ENCODE measurements at regions not wholly inside any gene's neighbourhood (a gene's known extent, or its start where the extent isn't known, plus 50 kb on each side); places are given as distances from the start of the nearest gene placed in this dataset.
"Not testable (repeated sequence)": the region's sequence is repeated elsewhere in the genome, so short reads cannot be mapped to it uniquely, and the experiment has no call there.

DNA sequence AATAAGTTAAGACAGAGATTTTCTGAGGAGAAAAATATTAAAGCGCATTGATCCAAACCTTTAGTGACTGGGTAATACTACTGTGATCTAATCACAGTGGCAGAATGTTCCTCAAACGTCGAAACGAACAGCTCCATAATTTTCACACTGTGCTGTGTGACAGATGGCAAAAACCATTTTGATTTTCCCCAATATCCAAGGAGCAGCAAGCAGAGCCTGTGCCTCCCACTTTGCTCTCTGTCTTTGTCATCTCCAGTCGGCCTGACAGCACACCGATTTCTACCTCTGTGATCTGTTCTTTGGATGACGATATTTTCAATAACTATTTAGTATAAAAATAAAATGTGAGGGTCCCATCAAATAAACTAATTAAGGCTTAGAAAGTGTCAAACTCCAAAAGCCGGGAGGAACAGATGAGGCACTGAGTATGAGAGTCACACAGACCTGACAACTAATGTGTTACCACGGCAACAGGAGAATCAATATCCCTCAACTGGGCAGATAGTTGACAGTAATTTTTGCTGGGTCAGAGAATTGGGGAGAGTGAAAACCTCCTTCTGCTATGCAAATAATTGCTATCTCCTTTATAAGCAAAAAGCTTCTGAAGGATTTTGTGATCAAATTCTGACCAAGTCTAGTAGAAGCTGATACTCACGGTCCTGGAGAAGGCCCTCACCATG lies 489.1 kb upstream of the CFAP20DC start:
- no peak for DNase-seq

GRCh38 chr3:59535791-59536221 lies 486.0 kb upstream of the CFAP20DC start:
- no peak for DNase-seq

GRCh38 chr3:59531994-59532393 lies 482.2 kb upstream of the CFAP20DC start:
- DNase-seq = no peak

GRCh38 chr3:59531066-59531745 lies 481.4 kb upstream of the CFAP20DC start:
- DNase-seq = no peak

DNA sequence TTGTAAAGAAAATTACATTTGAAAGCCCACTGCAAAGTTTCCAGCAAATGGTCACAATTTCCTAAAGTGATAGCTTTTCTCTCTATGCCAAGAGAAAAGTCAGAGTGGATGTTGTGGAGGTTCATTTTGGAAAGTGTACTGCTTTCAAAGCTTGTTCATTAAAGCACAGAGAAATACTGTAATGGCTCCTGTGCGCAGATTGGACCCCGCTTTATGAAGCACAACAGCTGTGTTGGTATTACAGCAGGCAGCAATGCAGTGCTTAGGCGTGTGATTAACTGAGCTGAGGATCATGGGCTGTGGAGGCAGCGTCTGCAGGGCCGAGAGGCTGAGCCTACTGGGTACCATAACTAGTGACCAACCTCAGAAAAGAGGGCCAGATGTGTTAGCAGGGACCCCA lies 478.4 kb upstream of the CFAP20DC start:
- no peak for DNase-seq

- no peak for DNase-seq
These were observed 477.7 kb upstream of the CFAP20DC start for GRCh38 chr3:59527493-59527892.

GRCh38 chr3:59526999-59527398 lies 477.2 kb upstream of the CFAP20DC start:
- no peak for DNase-seq

- no peak for DNase-seq
These were observed 472.7 kb upstream of the CFAP20DC start for GRCh38 chr3:59522550-59522949.

- DNase-seq = no peak
These were observed 469.3 kb upstream of the CFAP20DC start for GRCh38 chr3:59519094-59519493.

DNA sequence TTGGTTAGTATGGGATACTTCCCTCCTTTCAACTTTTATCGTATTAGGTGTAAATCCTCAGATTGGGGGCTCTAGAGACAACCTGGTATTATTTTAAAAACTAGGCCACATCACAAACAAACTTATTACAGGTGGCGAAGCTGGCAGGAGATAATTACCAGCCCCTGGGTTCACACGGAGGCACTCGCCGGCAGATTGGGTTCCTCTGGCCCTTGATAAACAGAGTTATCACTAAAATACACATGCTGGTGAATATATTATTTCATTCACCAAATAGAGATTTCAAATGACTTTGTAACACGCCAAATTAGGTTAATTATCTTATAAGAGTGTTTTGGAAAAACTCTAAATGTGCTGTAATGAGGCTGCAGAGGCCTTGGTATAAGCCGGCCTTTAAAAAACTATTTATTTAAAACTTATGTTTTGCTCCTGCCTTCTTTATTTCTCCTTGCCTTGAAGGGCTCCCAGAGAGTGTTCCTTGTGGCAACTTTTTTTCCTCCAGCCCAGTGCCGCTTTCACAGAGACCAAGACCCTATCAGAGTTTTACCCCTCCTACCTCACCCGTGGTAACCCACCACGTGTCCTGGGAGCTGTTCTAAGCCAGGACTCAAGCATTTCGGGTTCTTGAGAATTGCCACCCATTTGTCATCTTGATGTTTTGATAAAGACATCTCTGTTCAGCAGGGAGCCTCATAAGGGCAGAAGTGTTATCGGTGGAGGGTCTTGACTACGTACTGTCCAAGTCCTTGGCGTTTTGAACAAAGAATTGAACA lies 468.6 kb upstream of the CFAP20DC start:
- no peak for DNase-seq

GRCh38 chr3:59517388-59517787 lies 467.6 kb upstream of the CFAP20DC start:
- no peak for DNase-seq

GRCh38 chr3:59515966-59516365 lies 466.1 kb upstream of the CFAP20DC start:
- no peak for DNase-seq

DNA sequence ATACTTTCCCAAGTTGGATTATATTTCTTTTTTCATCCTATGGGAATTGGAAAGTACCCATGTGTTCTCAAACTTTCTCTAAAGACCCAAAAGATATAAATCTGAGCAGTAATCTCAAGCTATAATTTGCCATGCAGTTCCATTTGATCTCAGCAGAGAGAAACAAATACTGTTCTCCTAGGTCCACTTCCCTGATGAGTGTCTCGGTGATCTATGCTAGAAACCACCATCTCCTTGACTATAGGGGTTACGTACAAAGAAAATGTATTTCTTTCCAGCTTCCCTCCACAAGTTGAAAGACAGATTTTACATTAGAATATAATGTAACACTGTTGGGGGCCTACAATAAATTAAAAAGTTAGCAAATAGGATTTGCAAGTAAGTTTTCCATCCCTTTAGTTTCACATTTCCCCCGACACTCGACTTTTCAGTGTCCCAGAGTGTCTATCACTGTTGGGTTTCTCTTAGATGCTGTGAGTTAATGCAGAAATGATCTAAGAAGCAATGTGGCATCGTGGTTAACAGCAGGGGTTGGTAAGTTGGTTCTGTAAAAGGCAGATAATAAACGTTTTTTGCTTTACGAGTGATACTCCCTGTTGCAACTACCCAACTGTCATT lies 465.1 kb upstream of the CFAP20DC start:
- no peak for DNase-seq

GRCh38 chr3:59513570-59513969 lies 463.7 kb upstream of the CFAP20DC start:
- DNase-seq = no peak

DNA sequence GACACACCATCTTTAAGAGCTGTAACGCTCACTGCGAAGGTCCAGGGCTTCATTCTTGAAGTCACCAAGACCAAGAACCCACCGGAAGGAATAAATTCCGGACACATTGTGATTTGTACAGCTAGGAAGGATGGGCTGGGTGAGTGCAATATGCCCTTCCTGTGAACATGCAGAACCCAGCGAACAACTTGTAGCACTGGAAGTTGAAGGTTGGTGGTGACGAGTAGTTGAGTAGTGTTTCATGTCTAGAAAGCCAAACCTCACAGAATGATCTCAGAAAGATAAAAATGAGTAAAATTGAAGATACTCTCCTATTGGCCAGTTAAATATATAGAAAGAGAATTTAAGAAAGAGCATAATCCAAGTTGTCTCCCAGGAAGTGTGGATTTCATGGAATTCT lies 462.2 kb upstream of the CFAP20DC start:
- DNase-seq = no peak

GRCh38 chr3:59510576-59510975 lies 460.8 kb upstream of the CFAP20DC start:
- no peak for DNase-seq

DNA sequence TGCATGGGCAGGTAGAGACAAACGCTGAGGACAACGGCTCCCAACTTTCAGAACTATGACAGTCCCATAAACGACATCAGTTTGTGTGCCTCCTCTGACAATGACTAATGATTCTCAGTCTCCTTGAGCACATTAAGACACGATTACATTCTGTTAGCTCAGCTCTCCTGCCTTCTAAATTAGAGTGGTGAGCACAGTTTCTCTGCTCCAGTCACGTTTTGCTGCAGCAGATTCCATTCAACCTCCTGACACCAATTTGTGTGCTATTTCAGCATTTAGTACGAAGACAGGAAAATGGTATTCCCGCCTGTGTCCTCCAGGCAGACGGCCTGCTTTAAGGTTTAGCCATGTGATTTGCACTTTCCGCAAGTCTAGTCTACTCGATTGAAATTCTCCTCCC lies 458.4 kb upstream of the CFAP20DC start:
- no peak for DNase-seq

DNA sequence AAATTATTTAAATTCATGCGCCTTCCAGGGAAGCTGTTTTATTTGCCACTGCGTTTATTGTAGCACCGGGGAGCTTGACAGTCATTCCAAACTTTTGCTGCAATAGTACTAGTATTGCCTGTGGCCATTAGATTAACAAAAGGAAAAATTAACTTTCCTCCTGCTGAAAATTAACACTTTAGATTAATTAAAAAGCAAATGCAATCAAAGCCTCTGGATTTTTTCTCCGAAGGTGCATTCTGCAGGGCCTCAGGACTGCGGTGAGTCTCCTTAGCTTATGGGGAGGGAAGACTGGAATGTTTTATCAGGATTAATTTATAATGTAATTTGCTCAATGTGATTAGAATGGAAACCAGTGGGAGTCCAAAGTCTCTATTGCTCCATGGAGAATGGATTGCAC lies 456.4 kb upstream of the CFAP20DC start:
- no peak for DNase-seq

- DNase-seq = no peak
These were observed 453.6 kb upstream of the CFAP20DC start for GRCh38 chr3:59503441-59503840.

DNA sequence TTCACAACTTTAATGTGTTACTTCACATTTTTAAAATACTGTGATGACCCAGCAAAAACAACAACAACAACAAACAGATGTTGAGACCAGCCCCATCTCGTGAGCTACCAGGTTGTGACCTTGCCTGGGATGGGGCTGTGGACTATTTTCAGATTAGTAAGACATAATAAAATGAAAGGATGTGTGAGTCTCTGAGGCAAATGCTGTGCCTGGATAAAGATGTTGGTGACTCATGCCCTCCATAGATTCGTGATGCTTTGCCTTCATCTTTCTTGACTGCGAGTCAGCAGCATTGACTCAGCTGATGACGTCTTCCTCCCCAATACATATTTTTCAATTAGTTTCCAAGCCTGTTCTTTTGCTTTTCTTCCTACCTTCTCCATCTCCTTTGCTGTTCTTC lies 453.0 kb upstream of the CFAP20DC start:
- DNase-seq = no peak

DNA sequence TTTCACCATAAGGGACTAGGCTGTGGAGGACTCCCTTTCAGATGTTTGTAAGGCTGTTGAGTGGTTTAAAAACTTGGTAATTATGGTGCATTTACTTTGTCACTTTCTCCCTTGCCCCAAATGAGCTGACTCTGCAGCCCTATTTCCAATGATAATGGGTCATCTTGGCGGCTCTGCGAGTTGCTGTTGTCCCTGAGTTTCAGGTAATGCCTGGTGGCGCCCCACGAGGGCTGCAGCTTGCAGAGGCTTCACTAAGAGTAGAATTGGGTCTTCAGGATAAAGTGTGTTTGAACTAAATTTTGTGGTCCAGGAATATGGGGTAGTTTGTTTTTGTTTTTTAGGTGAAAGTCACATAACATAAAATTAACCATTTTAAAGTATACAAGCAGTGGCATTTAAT lies 450.1 kb upstream of the CFAP20DC start:
- DNase-seq = no peak

DNA sequence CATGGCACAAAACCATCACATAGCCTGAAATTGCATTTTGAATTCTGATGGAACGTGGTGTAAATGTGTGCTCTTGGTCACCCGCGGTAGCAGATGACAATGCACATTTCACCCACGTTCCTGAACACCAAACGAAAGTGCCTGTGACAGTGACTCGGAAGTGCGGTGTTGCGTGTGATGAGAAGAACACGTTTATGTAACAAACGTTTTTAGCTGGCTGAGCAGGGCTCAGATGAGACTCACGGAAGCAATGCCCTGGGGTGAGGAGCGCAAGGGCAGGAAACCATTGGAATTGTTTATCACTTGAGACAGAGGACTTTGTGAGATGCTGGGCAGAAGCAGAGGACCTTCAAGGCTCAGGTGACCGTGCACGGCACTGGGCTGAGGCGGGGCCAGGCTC lies 449.2 kb upstream of the CFAP20DC start:
- DNase-seq = no peak

DNA sequence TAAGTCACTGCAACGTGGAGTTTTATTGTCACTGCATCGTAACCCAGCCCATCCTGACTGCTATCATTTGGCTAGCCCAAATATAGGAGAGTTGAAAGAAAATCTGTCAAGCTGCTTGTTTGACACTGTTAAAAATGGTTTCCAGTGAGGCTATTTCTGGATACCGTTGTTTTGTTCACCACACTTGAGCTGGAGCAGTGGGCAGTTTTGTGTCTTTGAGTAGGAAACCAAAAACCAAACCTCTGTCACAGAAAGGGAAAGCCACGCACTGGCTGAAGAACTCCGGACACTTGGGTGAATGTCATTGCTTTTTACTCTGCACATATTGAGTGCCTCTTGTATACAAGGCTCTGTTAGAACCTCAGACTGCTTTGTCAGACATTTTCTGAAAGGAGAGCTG lies 446.4 kb upstream of the CFAP20DC start:
- no peak for DNase-seq

GRCh38 chr3:59494969-59495368 lies 445.1 kb upstream of the CFAP20DC start:
- DNase-seq = not testable (repeated sequence)

All from activated CD4-positive, alpha-beta T cell treated with anti-CD3 and anti-CD28 coated beads for 1 hour (primary cell).